ENCODE measurements at regions not wholly inside any gene's neighbourhood (a gene's known extent, or its start where the extent isn't known, plus 50 kb on each side); places are given as distances from the start of the nearest gene placed in this dataset.

DNA sequence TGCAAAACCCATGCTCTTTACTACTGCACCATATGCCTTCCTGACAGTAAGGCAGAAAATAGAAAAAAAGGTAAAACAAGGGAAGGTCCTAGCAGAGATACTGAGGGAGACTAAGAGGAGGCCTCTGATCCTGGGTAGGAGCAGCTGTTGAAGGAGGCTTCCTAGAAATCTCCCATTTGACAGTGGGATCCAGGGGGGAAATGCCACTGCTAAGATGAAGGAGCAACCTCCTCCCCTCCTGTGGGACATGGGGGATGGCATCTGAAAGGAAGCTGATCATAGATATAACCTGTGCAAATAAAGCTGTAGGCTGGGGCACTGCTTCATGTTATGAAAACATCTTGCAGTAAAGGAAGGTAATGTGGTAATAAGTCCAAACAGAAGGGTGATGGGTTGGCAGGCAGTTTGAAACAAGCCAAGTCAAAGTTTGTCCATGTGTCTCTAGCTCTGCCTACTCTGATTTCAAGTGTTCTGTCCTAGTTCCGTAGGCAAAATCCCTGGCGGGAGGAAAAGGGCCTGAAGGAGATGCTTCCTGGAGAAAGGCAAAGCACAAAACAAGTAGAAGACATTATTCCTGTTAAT, 86.7 kb upstream of the EED start:
- Histone ChIP-seq H4K20me1 (replicated peaks; ENCODE audit: control insufficient read depth, extremely low read depth, insufficient read depth, low read length) (no peaks in the 10 kb centered on the region), H3K9ac (replicated peaks; ENCODE audit: extremely low read depth, insufficient read depth, low read length) (no peak overlapping the region), H3K36me3 (ENCODE audit: control insufficient read depth in 2 of 2, extremely low read depth in 1 of 2, insufficient read depth in 2 of 2, low read length in 2 of 2) (no peaks in the 10 kb centered on the region), H3K4me3 (replicated peaks in 1 of 3; ENCODE audit: insufficient read depth in 1 of 3, low read depth in 1 of 3, low read length in 3 of 3) (no peak overlapping the region), H3K79me2 (ENCODE audit: control insufficient read depth, insufficient read depth, low read length) (no peaks in the 10 kb centered on the region), H3K27ac (ENCODE audit: insufficient read depth, low read depth, low read length) (no peak overlapping the region), H3K27me3 (ENCODE audit: control insufficient read depth in 2 of 2, insufficient read depth in 2 of 2, low read length in 2 of 2) (no peaks in the 10 kb centered on the region), H3K9me3 (replicated peaks; ENCODE audit: control insufficient read depth, insufficient read depth, low read length) (no peaks in the 10 kb centered on the region), H3K4me2 (ENCODE audit: insufficient read depth, low read length) (no peak overlapping the region), H3K4me1 (ENCODE audit: control insufficient read depth, extremely low read depth, insufficient read depth, low read length) (peaks cover 8% of the 10 kb centered on the region), H3K9me1 (replicated peaks; ENCODE audit: control insufficient read depth, extremely low read depth, insufficient read depth, low read length) (no peaks in the 10 kb centered on the region), H2AFZ (ENCODE audit: low read depth, low read length) (no peak overlapping the region)
- CTCF ChIA-PET, result interaction anchor here (0.9 kb wide), 1 partner anchor 36 kb away, joined by 3 read pairs; no protein-coding TSS in a partner anchor
- no peak for FAIRE-seq
- no TSS peak for BruUV-seq (replicated peaks)
- DNase-seq (ENCODE audit: low read depth, low spot score), result no peak
- intact Hi-C loops (cut with micrococcal nuclease), result no loop called here
- dilution Hi-C loops (cut with MboI; ENCODE audit: extremely low pct_ligation_motif_present, low sequenced_read_pairs), result no loop called here
- TF ChIP-seq POLR2AphosphoS5 (IDR thresholded peaks at IDR 0.05; ENCODE audit: insufficient read depth, low read depth, low read length) (no peak), JUN (IDR thresholded peaks at IDR 0.05; ENCODE audit: borderline replicate concordance, insufficient read depth, insufficient read length, low read depth) (no peak), POLR2A (IDR thresholded peaks at IDR 0.05; ENCODE audit: low read depth, low read length) (no peak), FOS (IDR thresholded peaks at IDR 0.05; ENCODE audit: borderline replicate concordance, insufficient read depth, low read length) (no peak)
- POLR2A ChIA-PET, result no interaction called here

GRCh38 chr11:86156397-86156955, 87.6 kb upstream of the PICALM start:
- Histone ChIP-seq H3K4me3 (replicated peaks in 1 of 3; ENCODE audit: insufficient read depth in 1 of 3, low read depth in 1 of 3, low read length in 3 of 3) (no peak overlapping the region), H2AFZ (ENCODE audit: low read depth, low read length) (no peak overlapping the region), H3K4me2 (ENCODE audit: insufficient read depth, low read length) (no peak overlapping the region), H3K27ac (ENCODE audit: insufficient read depth, low read depth, low read length) (no peak overlapping the region), H3K9me1 (replicated peaks; ENCODE audit: control insufficient read depth, extremely low read depth, insufficient read depth, low read length) (no peaks in the 10 kb centered on the region), H3K79me2 (ENCODE audit: control insufficient read depth, insufficient read depth, low read length) (no peaks in the 10 kb centered on the region), H3K4me1 (ENCODE audit: control insufficient read depth, extremely low read depth, insufficient read depth, low read length) (peaks cover 17% of the 10 kb centered on the region), H3K27me3 (ENCODE audit: control insufficient read depth in 2 of 2, insufficient read depth in 2 of 2, low read length in 2 of 2) (no peaks in the 10 kb centered on the region), H4K20me1 (replicated peaks; ENCODE audit: control insufficient read depth, extremely low read depth, insufficient read depth, low read length) (no peaks in the 10 kb centered on the region), H3K9ac (replicated peaks; ENCODE audit: extremely low read depth, insufficient read depth, low read length) (no peak overlapping the region), H3K9me3 (replicated peaks; ENCODE audit: control insufficient read depth, insufficient read depth, low read length) (no peaks in the 10 kb centered on the region), H3K36me3 (ENCODE audit: control insufficient read depth in 2 of 2, extremely low read depth in 1 of 2, insufficient read depth in 2 of 2, low read length in 2 of 2) (no peaks in the 10 kb centered on the region)
- DNase-seq (ENCODE audit: low read depth, low spot score) (no peak), FAIRE-seq (no peak)
- no peak for TF ChIP-seq MAX (IDR thresholded peaks at IDR 0.05; ENCODE audit: insufficient read depth, insufficient read length)
- no peak for TF ChIP-seq POLR2A (IDR thresholded peaks at IDR 0.05; ENCODE audit: low read depth, low read length)
- TF ChIP-seq FOS (IDR thresholded peaks at IDR 0.05; ENCODE audit: borderline replicate concordance, insufficient read depth, low read length), result no peak
- no peak for TF ChIP-seq POLR2AphosphoS5 (IDR thresholded peaks at IDR 0.05; ENCODE audit: insufficient read depth, low read depth, low read length)
- TF ChIP-seq, protein P1, sequence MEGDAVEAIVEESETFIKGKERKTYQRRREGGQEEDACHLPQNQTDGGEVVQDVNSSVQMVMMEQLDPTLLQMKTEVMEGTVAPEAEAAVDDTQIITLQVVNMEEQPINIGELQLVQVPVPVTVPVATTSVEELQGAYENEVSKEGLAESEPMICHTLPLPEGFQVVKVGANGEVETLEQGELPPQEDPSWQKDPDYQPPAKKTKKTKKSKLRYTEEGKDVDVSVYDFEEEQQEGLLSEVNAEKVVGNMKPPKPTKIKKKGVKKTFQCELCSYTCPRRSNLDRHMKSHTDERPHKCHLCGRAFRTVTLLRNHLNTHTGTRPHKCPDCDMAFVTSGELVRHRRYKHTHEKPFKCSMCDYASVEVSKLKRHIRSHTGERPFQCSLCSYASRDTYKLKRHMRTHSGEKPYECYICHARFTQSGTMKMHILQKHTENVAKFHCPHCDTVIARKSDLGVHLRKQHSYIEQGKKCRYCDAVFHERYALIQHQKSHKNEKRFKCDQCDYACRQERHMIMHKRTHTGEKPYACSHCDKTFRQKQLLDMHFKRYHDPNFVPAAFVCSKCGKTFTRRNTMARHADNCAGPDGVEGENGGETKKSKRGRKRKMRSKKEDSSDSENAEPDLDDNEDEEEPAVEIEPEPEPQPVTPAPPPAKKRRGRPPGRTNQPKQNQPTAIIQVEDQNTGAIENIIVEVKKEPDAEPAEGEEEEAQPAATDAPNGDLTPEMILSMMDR (IDR thresholded peaks at IDR 0.05; ENCODE audit: extremely low read depth in 1 of 2, insufficient read depth in 1 of 2, low read depth in 1 of 2, low read length in 2 of 2), result no peak
- no peak for TF ChIP-seq MYC (IDR thresholded peaks at IDR 0.05; ENCODE audit: low read depth, low read length)
- TF ChIP-seq JUN (IDR thresholded peaks at IDR 0.05; ENCODE audit: borderline replicate concordance, insufficient read depth, insufficient read length, low read depth), result no peak
- no peak for TF ChIP-seq GATA2 (IDR thresholded peaks at IDR 0.05; ENCODE audit: insufficient read depth, insufficient read length, low read depth, low read length)
- no peak for TF ChIP-seq EZH2 (IDR thresholded peaks at IDR 0.05; ENCODE audit: borderline replicate concordance, low read depth, low read length, severe bottlenecking)
- intact Hi-C loops (cut with micrococcal nuclease) (no loop called here), dilution Hi-C loops (cut with MboI; ENCODE audit: extremely low pct_ligation_motif_present, low sequenced_read_pairs) (no loop called here)
- ChIA-PET POLR2A (interaction anchor here (1.0 kb wide), 1 partner anchor 88 kb away, joined by 3 read pairs; the partner anchor contains the start of gene PICALM), CTCF (interaction anchor here (0.7 to 1.1 kb wide), 2 partner anchors 37 to 115 kb away, joined by 3 read pairs; no protein-coding TSS in a partner anchor)
- BruUV-seq (replicated peaks), result no TSS peak

All from endothelial cell of umbilical vein (primary cell).